Fibroblast of lung (primary cell): ENCODE measurements at regions not wholly inside any gene's neighbourhood (a gene's known extent, or its start where the extent isn't known, plus 50 kb on each side); places are given as distances from the start of the nearest gene placed in this dataset.

ENCODE experiments used
- DNase-seq, 2 donors: peaks; one replicate each; pipeline versions ENCODE4 v3.0.0 to v3.0.0-alpha.2; 2010; ENCODE audit warnings: low read depth in 2 of 2
- H2AFZ ChIP-seq: 2 replicates; pipeline ENCODE4 v1.5.1; 2012; ENCODE audit warnings: low read length, control low read depth, inconsistent platforms
- H3K27ac ChIP-seq: 2 replicates; pipeline ENCODE4 v1.5.1; 2011; ENCODE audit warnings: low read length, control low read depth; ENCODE audit not compliant: insufficient read depth
- H3K27me3 ChIP-seq: 2 replicates; pipeline ENCODE4 v1.5.1; 2011; ENCODE audit warnings: mild to moderate bottlenecking, low read length; ENCODE audit not compliant: control insufficient read depth, insufficient read depth
- H3K36me3 ChIP-seq: 2 replicates; pipeline ENCODE4 v1.5.1; 2011; ENCODE audit warnings: low read length; ENCODE audit not compliant: control insufficient read depth, insufficient read depth
- H3K4me1 ChIP-seq: 2 replicates; pipeline ENCODE4 v1.5.1; 2011; ENCODE audit warnings: low read length; ENCODE audit not compliant: control insufficient read depth, insufficient read depth; ENCODE audit errors: extremely low read depth
- H3K4me2 ChIP-seq: 2 replicates; pipeline ENCODE4 v1.5.1; 2011; ENCODE audit warnings: low read length, control low read depth; ENCODE audit not compliant: insufficient read depth; ENCODE audit errors: extremely low read depth
- H3K4me3 ChIP-seq, 4 experiments: fragments of 200-600 bp in 1 of 4; sonication (generic) in 1 of 4; replicated peaks in 1 of 4; 2 replicates each; pipeline ENCODE4 v1.5.1; 2011 to 2016; ENCODE audit warnings: low read length in 4 of 4, low read depth in 3 of 4, mild to moderate bottlenecking in 3 of 4, control low read depth in 2 of 4, inconsistent platforms in 1 of 4, mixed read lengths in 1 of 4; ENCODE audit not compliant: insufficient read depth in 1 of 4; ENCODE audit errors: control extremely low read depth in 1 of 4
- H3K79me2 ChIP-seq: 2 replicates; pipeline ENCODE4 v1.5.1; 2012; ENCODE audit warnings: mild to moderate bottlenecking, low read length, inconsistent platforms; ENCODE audit not compliant: control insufficient read depth, insufficient read depth
- H3K9ac ChIP-seq: 2 replicates; pipeline ENCODE4 v1.5.1; 2011; ENCODE audit warnings: mild to moderate bottlenecking, low read length, control low read depth; ENCODE audit not compliant: insufficient read depth
- H3K9me3 ChIP-seq: 2 replicates; pipeline ENCODE4 v1.5.1; 2012; ENCODE audit warnings: low read depth, low read length; ENCODE audit not compliant: control insufficient read depth, insufficient read depth
- H4K20me1 ChIP-seq: 2 replicates; pipeline ENCODE4 v1.5.1; 2011; ENCODE audit warnings: low read length; ENCODE audit not compliant: control insufficient read depth, insufficient read depth; ENCODE audit errors: extremely low read depth
- EZH2 ChIP-seq: IDR thresholded peaks from 2 replicates; pipeline ENCODE4 v1.5.1; 2012; ENCODE audit warnings: low read length, control low read depth, mild to moderate bottlenecking; ENCODE audit errors: missing control alignments
- TF ChIP-seq, protein P1 (sequence below), 2 donors: IDR thresholded peaks in 1 of 2; conservative IDR thresholded peaks in 1 of 2; 1 replicate in 1 of 2; 2 replicates in 1 of 2; pipeline ENCODE4 v1.5.1; 2011 to 2012; ENCODE audit warnings: low read length in 2 of 2, control low read depth in 1 of 2, inconsistent platforms in 1 of 2, low read depth in 1 of 2, mild to moderate bottlenecking in 1 of 2

DNA sequence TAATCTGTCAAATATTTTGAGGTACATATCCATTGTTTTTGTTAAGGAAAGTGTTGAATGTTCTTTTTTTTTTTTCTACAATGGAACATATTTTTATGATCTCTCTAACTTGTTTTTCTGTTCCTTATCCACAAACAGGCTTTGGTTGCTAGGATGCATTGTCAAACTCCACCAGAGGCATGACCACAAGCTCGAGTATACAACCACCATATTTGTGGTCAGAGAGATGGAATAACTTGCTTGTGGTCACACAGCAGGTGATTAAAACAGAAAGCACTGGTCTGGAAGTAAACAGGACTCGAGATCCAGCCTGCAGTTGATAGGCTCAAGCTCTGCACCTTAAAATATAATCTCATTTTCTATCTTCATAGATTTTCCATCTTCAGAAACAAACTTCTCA, 105.8 kb upstream of the ADAMTS18 start:
- H4K20me1 ChIP-seq: no peaks in the 10 kb centered on the region
- no peak overlapping the region for H3K27ac ChIP-seq
- no peaks in the 10 kb centered on the region for H3K36me3 ChIP-seq
- H3K27me3 ChIP-seq: no peaks in the 10 kb centered on the region
- no peaks in the 10 kb centered on the region for H3K4me1 ChIP-seq
- H3K79me2 ChIP-seq: no peaks in the 10 kb centered on the region
- DNase-seq: peak; percentile 20 to 85
- no peaks in the 10 kb centered on the region for H3K9me3 ChIP-seq
- no peak overlapping the region for H3K4me2 ChIP-seq
- no peak for TF ChIP-seq EZH2
- TF ChIP-seq, protein P1, sequence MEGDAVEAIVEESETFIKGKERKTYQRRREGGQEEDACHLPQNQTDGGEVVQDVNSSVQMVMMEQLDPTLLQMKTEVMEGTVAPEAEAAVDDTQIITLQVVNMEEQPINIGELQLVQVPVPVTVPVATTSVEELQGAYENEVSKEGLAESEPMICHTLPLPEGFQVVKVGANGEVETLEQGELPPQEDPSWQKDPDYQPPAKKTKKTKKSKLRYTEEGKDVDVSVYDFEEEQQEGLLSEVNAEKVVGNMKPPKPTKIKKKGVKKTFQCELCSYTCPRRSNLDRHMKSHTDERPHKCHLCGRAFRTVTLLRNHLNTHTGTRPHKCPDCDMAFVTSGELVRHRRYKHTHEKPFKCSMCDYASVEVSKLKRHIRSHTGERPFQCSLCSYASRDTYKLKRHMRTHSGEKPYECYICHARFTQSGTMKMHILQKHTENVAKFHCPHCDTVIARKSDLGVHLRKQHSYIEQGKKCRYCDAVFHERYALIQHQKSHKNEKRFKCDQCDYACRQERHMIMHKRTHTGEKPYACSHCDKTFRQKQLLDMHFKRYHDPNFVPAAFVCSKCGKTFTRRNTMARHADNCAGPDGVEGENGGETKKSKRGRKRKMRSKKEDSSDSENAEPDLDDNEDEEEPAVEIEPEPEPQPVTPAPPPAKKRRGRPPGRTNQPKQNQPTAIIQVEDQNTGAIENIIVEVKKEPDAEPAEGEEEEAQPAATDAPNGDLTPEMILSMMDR (conservative IDR thresholded peaks at IDR 0.05 in 1 of 2, IDR thresholded peaks at IDR 0.05 in 1 of 2; ENCODE audit: low read depth in 1 of 2, low read length in 2 of 2): no peak
- no peak overlapping the region for H3K4me3 ChIP-seq
- H3K9ac ChIP-seq: no peak overlapping the region
- H2AFZ ChIP-seq: no peak overlapping the region

DNA sequence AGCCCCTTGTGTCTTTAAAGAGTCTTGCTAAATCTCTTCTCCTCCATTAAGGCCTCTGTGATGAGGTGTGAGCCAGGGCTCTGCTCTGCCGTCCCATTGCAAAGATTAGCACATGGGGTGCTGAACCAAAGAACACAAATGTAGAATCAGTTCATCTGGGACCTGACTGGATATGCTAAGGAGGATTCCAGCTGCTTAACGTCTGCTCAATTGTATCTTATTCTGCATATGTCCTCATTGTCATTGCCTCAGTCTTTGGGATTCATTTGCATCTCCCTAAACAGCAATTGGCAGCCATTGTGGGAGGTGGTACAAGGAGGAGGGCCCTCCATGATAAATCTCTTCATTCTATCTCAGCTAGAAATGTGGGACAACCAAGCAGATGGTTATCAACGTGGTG, 106.3 kb upstream of the ADAMTS18 start:
- Histone ChIP-seq H3K4me3 (no peak overlapping the region), H4K20me1 (no peaks in the 10 kb centered on the region), H2AFZ (no peak overlapping the region), H3K4me1 (no peaks in the 10 kb centered on the region), H3K27ac (no peak overlapping the region), H3K36me3 (no peaks in the 10 kb centered on the region), H3K9ac (no peak overlapping the region), H3K9me3 (no peaks in the 10 kb centered on the region), H3K79me2 (no peaks in the 10 kb centered on the region), H3K4me2 (no peak overlapping the region), H3K27me3 (no peaks in the 10 kb centered on the region)
- no peak for DNase-seq
- TF ChIP-seq, protein P1 (conservative IDR thresholded peaks at IDR 0.05 in 1 of 2, IDR thresholded peaks at IDR 0.05 in 1 of 2; ENCODE audit: low read depth in 1 of 2, low read length in 2 of 2): no peak
- no peak for TF ChIP-seq EZH2

DNA sequence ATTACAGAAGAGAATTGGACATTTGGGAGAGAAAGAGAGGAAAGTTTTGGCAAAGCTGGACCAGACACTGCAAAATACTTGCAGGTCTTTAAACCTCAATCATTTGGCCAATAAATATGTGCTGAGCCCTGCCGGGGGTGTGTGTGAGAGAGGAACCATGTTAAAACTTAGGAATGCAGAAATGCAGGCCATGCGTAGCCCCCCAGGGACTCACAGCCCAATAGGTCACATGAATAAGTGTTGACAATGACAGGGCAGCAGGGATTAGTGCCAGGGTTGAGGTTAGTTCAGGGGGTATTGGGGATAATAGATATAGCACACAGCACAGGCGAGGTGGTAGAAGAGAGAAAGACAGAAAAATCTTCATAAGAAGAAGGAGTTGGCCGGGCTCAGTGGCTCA, 113.3 kb upstream of the ADAMTS18 start:
- Histone ChIP-seq H2AFZ (no peak overlapping the region), H3K4me2 (no peak overlapping the region), H3K9ac (no peak overlapping the region), H3K9me3 (no peaks in the 10 kb centered on the region), H3K27me3 (no peaks in the 10 kb centered on the region), H3K36me3 (no peaks in the 10 kb centered on the region), H3K4me3 (no peak overlapping the region), H3K79me2 (no peaks in the 10 kb centered on the region), H3K27ac (no peak overlapping the region), H4K20me1 (no peaks in the 10 kb centered on the region), H3K4me1 (no peaks in the 10 kb centered on the region)
- DNase-seq: no peak
- no peak for TF ChIP-seq EZH2
- TF ChIP-seq, protein P1 (conservative IDR thresholded peaks at IDR 0.05 in 1 of 2, IDR thresholded peaks at IDR 0.05 in 1 of 2; ENCODE audit: low read depth in 1 of 2, low read length in 2 of 2): no peak
